Epithelial cell of proximal tubule (primary cell): ENCODE measurements at regions not wholly inside any gene's neighbourhood (a gene's known extent, or its start where the extent isn't known, plus 50 kb on each side); places are given as distances from the start of the nearest gene placed in this dataset.

ENCODE experiments used
- DNase-seq: peaks from one replicate; pipeline ENCODE4 v3.0.0-alpha.2; 2011; ENCODE audit warnings: low read depth
- H3K4me3 ChIP-seq: 2 replicates; pipeline ENCODE4 v1.5.1; 2011; ENCODE audit warnings: low read depth, mild to moderate bottlenecking, low read length
- CTCF ChIP-seq: conservative IDR thresholded peaks from 2 replicates; pipeline ENCODE4 v1.5.1; 2012; ENCODE audit warnings: low read depth, mild to moderate bottlenecking, low read length

- no peak overlapping the region for H3K4me3 ChIP-seq
- no peak for DNase-seq
- TF ChIP-seq CTCF, result no peak
Measured at GRCh38 chr14:40318211-40318719, 886.0 kb upstream of the FBXO33 start.

GRCh38 chr14:40317690-40318089 is 885.5 kb upstream of the FBXO33 start:
- no peak overlapping the region for H3K4me3 ChIP-seq
- DNase-seq, result no peak
- TF ChIP-seq CTCF, result no peak

GRCh38 chr14:40312296-40312695 is 880.1 kb upstream of the FBXO33 start:
- no peak for TF ChIP-seq CTCF
- H3K4me3 ChIP-seq, result no peak overlapping the region
- peak; percentile 6 for DNase-seq

GRCh38 chr14:40309124-40309523 is 876.9 kb upstream of the FBXO33 start:
- TF ChIP-seq CTCF, result no peak
- no peak for DNase-seq
- H3K4me3 ChIP-seq, result no peak overlapping the region

- no peak overlapping the region for H3K4me3 ChIP-seq
- no peak for TF ChIP-seq CTCF
- DNase-seq, result no peak
Measured at GRCh38 chr14:40308240-40308639, 876.0 kb upstream of the FBXO33 start.

GRCh38 chr14:40296821-40297220 is 864.6 kb upstream of the FBXO33 start:
- no peak overlapping the region for H3K4me3 ChIP-seq
- TF ChIP-seq CTCF, result no peak
- no peak for DNase-seq

GRCh38 chr14:40292664-40293063 is 860.4 kb upstream of the FBXO33 start:
- H3K4me3 ChIP-seq, result no peak overlapping the region
- DNase-seq, result no peak
- no peak for TF ChIP-seq CTCF
